Tongue (tissue), 2 donors: ENCODE measurements at regions not wholly inside any gene's neighbourhood (a gene's known extent, or its start where the extent isn't known, plus 50 kb on each side); places are given as distances from the start of the nearest gene placed in this dataset. TPM values are rescaled to one million over a fixed set of nuclear protein-coding genes. Genes with fewer than 3 reads are reported as not detected.
"Not testable (repeated sequence)": the region's sequence is repeated elsewhere in the genome, so short reads cannot be mapped to it uniquely, and the experiment has no call there.

ENCODE experiments used
- DNase-seq: peaks from one replicate; pipeline ENCODE4 v3.0.0-alpha.2; 2015
- small RNA-seq: library from RNA; depleted of rRNA; stranded (forward); fragments of <200 nt; gene quantifications from one replicate; pipeline ENCODE3, GENCODE V24; 2014; ENCODE audit warnings: low replicate concordance

DNA sequence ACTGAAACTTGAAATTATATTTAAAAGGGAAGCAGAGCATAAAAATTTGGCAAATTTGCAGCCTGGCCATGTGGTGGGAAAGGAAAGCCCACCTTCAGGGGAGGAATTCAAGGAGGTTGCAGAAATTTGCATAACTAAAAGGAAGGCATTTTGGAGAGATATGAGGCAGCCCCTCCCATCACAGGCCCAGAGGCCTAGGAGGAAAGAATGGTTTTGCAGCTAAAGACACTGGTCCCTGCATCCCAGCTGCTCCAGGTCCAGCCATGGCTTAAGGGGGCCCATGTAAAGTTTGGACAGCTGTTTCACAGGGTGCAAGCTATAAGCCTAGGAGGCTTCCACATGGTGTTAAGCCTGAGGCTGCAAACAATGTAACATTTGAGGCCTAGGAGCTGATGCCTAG is 212.5 kb downstream of the NNT start:
- DNase-seq, result no peak

DNA sequence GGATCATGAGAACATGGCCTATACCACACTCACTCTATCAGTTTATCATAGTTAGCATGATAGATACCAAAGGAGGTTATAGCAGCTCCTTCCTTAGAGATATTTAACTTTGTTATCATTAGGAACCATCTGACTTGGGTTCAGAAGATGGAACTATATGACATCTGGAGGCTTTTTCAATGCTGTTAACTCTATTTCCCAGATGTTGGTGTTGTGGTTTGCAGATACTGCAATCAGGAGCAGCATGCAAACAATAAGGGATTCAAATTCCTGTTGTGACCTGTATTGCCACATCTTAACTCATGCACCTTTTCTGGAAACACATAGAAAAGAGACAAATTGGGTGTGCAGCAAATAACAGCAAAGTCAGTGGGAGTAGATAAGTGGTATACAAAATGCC is 201.7 kb downstream of the NNT start:
- DNase-seq, result no peak

DNA sequence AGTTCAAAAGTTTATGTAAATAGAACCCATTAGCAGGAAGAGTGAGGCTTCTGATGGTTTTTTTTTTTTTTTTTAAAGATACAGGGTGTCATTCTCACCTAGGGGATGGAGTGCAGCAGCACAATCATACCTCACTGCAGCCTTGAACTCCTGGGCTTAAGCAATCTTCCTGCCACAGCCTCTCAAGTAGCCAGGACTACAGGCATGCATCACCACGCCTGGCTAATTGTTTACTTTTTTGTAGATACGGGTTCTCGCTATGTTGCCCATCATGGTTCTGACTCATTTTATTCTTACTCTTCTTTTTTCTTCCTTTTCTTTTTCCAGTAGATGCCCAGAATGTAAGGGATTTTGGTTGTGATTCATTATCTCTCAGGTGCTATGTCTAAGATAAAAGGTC is 201.1 kb downstream of the NNT start:
- DNase-seq, result no peak

GRCh38 chr5:43802651-43803050 is 199.7 kb downstream of the NNT start:
- DNase-seq, result peak; percentile 3

DNA sequence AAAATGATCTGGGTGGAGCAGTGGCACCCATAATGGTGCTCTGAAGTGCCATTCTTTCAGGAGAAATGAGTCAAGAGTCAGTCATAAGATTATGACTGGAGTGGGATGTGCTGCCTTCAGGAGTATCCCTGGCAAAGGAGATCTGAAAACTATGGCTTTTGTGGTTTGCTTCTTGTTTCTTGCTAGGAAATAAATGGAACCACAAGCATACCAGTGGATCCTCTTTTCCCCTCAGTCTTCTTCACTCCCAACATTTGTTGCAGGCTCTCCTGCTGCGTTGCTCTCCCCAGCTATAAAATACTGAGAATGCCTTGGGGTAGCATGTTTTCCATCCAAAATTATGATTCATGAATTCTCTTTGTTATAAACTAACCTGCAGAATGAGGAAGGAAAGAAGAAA is 199.1 kb downstream of the NNT start:
- peak; percentile 7 for DNase-seq

DNA sequence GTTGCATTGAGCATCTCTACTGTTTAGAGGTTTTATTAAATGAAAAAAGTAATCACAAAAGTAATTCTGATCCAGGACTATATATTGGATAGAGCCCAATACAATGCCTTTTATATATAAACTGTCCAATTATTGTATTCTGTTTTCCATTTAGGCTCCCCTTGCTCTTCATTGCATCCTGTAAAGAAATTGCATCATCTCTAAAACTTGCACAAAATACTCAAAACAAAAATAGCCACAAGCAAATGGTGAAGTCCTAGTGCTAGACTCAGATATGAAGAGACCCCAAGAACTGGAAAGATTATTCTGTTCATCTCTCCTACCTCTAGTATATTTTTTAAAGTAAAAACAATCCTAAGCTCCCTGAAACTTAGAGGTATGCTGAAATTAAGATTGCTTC is 195.8 kb downstream of the NNT start:
- DNase-seq, result no peak

DNA sequence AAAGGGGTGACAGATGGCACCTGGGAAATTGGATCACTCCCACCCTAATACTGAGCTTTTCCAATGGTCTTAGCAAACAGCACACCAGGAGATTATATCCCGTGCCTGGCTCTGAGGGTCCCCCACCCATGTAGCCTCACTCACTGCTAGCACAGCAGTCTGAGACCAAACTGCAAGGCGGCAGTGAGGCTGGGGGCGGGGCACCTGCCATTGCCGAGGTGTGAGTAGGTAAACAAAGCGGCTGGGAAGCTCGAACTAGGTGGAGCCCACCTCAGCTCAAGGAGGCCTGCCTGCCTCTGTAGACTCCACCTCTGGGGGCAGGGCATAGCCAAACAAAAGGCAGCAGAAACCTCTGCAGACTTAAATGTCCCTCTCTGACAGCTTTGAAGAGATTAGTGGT is 188.9 kb downstream of the NNT start:
- not testable (repeated sequence) for DNase-seq

DNA sequence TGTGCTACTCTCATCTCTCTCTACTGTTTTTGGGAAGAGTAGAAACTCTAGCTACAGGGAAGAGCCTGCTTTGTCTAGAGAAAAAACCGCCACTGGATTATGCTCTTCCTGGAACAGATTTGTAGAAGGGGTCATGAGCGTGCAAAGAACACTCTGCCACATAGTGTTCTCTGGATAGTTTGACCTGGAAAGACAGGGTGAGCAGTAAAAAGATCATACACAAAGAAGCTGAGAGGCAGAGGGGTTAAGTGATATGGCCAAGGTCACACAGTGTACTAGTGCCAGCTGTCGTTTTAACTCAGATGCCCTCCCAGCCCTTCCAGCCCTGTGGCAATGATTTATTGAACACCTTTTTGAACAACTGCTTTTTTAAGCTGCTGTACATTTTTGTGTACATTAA is 182.2 kb downstream of the NNT start:
- DNase-seq, result no peak

DNA sequence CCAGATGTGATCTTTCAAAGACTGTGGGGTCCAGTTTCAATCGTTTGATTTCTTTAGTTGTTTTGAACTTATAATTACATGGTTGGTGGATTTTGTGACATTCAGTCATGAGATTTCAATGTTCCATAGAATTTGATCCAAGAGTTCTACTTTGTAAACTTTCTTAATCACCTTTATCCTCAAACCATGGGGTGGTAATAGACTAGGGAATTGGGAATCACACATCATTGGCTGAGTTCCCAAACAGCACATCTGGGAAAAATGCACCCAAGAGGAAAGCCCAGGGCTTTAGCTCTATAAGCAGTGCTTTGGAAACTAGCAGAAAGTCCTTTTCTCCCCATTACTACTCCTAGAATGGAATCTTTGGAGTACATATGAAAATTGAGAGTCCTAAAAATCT is 177.6 kb downstream of the NNT start:
- DNase-seq, result no peak

- DNase-seq, result no peak
Measured at GRCh38 chr5:43774881-43775399, 172.0 kb downstream of the NNT start.

DNA sequence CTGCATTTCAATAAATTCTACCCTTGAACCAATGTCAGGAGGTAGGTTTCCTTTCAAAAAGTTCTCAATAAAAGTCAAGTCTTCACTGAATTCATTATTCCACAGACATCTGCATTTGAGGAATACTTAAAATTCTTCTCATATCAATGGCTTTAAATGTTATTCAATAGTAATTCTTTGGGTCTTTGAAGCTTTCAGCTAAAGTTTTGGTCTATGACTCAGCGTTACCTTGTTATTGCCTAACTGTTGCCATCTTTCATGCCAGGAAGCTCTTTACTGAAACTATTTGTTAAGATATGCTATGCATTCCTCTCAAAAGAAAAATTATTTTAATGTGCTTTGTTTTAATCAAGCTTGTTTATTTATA is 170.5 kb downstream of the NNT start:
- no peak for DNase-seq

DNA sequence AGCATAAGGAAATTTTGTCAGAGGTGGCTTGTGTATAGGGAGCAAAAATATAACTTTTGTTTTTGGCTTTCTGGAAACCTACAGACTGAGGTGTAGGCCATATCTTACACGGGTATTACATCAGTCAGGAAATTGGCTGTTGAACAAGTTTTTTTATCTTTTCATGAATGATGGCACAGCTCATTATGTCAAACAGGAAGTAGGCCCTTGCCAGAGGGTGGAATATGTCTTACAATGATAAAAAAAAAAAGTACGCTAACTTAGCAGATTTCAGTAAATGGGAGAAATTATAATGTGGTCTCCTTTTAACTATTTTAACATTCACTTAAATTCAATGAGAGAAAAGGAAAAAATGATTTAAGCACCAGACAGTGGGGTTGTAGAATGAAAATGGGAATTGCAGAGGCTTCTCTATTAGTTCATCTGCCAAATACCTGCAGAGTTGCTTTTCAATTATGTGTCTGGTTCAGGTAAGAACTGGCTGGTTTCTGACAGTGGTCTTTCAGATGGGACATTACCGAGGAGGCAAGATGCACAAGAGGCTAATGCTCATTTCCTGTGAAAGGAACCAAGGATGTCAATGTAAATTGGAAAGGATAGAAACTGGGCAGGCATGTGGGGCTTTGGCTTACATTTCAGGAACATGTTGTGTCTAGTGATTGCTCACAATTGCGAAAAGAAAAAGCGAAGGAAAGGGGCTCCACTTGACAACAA is 169.9 kb downstream of the NNT start:
- peak; percentile 52 for DNase-seq

GRCh38 chr5:43772458-43772763 is 169.4 kb downstream of the NNT start:
- no peak for DNase-seq

GRCh38 chr5:43771611-43772031 is 168.6 kb downstream of the NNT start:
- no peak for DNase-seq

- DNase-seq, result peak; percentile 91
Measured at GRCh38 chr5:43769571-43770355, 166.8 kb downstream of the NNT start.

Small RNA genes lying in the stretch of these regions (small RNA-seq; reads per million reads assigned to genes)
- gene RNU6-381P, result not detected
